ENCODE measurements at regions not wholly inside any gene's neighbourhood (a gene's known extent, or its start where the extent isn't known, plus 50 kb on each side); places are given as distances from the start of the nearest gene placed in this dataset.
"Not testable (repeated sequence)": the region's sequence is repeated elsewhere in the genome, so short reads cannot be mapped to it uniquely, and the experiment has no call there.

GRCh38 chr3:106025151-106025722 is 156.4 kb upstream of the CBLB start:
- FAIRE-seq, result no peak

- no peak for FAIRE-seq
These were observed 161.3 kb upstream of the CBLB start for GRCh38 chr3:106029954-106030626.

GRCh38 chr3:106030627-106030963 is 161.8 kb upstream of the CBLB start:
- no peak for FAIRE-seq

- no peak for FAIRE-seq
These were observed 163.7 kb upstream of the CBLB start for GRCh38 chr3:106032479-106032878.

- no peak for FAIRE-seq
These were observed 164.8 kb upstream of the CBLB start for GRCh38 chr3:106033654-106034053.

DNA sequence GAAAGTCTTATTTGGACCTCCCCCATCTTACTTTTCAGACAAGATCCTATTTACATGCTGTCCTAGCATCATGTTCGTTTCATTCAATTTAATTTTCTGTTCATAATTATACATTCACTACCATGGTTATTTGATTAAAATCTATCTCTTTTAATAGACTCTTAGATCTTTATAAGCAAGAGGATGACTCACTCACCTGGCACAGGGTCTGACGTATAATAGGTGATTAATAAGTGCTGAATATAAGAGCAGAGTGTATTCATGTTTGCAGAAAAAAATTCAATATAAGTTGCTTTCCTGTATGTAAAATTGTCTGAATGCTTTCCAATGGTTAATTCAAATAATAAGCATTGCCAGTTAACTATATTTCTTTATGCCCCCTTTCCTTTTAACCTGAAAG is 165.5 kb upstream of the CBLB start:
- FAIRE-seq, result no peak

DNA sequence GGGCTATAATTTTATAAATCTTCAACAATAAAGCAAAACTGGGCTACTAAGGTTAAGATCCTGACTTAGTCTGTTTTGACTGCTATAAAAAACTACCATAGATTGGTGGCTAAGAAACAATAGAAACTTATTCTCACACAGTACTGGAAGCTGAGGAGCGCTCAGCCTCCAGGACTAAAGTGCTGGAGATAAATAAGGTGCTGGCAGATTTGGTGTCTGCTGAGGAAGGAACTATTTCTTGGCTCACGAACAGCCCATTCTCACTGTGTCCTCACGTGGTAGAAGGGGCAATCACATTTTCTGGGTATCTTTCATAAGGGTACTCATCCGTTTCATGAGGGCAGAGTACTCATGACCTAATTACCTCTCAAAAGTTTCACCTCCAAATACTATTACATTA is 166.8 kb upstream of the CBLB start:
- FAIRE-seq, result no peak

GRCh38 chr3:106036696-106037095 is 167.9 kb upstream of the CBLB start:
- no peak for FAIRE-seq

DNA sequence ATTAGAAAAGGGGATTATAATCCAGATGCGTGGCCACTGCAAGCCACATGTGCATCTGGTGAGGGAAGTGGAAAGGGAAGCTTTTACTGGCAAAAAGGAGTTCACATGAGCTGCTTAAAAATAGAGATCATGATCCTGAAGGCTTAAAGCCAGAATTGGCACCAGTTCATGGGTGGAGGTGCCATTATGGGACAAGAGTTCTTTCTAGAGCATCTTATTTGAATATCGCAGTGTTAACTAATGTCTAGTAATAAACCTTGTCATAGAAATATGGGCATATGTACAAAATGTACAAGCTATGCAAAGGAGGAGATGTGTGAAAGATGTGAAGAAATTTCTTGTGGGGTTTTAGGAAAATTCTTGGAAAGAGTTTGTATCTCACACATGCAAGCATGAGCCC is 178.4 kb upstream of the CBLB start:
- FAIRE-seq, result no peak

DNA sequence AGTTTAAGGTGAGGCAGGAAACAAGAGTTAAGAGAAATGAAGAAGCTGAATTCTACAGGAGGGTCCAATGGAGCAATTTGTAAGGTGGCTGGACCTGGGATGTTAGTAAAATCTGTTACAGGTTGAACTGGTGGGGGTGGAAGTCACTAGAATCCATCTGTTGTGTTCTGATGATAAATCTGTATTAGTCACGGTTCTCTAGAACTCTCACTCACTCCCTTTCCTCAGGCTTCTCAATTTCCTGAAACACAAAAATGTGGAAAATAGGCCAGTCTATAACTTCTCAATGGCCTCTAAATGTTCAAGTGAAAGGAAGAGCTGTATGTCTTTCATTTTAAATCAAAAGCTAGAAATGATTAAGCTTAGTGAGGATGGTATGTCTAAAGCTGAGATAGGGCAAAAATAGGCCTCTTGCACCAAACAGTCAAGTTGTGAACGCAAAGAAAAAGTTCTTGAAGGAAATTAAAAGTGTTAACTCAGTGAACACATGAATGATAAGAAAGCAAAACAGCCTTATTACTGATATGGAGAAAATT is 180.2 kb upstream of the CBLB start:
- no peak for FAIRE-seq

DNA sequence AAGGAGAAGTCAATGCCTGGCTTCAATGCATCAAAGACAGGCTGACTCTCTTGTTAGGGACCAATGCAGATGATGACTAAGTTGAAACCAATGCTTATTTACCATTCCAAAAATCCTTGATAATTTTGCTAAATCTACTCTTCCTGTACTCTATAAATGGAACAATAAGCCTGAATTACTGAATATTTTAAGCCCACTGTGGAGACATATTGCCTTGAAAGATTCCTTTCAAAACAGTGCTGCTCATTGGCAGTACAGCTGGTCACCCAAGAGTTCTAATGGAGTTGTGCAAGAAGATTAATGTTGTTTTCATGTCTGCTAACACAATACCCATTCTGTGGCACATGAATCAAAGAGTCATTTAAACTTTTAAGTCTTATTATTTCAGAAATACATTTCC is 181.0 kb upstream of the CBLB start:
- no peak for FAIRE-seq

- no peak for FAIRE-seq
These were observed 188.1 kb upstream of the CBLB start for GRCh38 chr3:106056931-106057330.

- FAIRE-seq, result no peak
These were observed 189.7 kb upstream of the CBLB start for GRCh38 chr3:106058475-106058874.

- no peak for FAIRE-seq
These were observed 191.2 kb upstream of the CBLB start for GRCh38 chr3:106059953-106060517.

GRCh38 chr3:106063909-106064308 is 195.1 kb upstream of the CBLB start:
- FAIRE-seq, result peak; percentile 15

DNA sequence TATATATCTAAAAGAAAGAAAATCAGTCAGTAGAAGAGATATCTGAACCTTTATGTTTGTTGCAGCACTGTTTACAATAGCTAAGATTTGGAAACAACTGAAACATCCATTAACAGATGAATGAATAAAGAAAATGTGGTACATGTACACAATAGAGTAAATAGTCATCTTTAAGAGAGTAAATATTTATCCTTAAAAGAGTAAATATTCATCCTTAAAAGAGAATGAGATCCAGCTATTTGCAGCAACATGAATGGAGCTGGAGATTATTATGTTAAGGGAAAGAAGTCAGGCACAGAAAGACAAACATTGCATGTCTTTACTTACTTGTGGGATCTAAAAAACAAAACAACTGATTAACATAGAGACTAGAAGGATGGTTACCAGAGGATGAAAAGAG is 197.0 kb upstream of the CBLB start:
- peak; percentile 94 for FAIRE-seq

- FAIRE-seq, result no peak
These were observed 198.9 kb upstream of the CBLB start for GRCh38 chr3:106067711-106068110.

GRCh38 chr3:106068381-106068780 is 199.6 kb upstream of the CBLB start:
- FAIRE-seq, result no peak

GRCh38 chr3:106068795-106069194 is 200.0 kb upstream of the CBLB start:
- no peak for FAIRE-seq

DNA sequence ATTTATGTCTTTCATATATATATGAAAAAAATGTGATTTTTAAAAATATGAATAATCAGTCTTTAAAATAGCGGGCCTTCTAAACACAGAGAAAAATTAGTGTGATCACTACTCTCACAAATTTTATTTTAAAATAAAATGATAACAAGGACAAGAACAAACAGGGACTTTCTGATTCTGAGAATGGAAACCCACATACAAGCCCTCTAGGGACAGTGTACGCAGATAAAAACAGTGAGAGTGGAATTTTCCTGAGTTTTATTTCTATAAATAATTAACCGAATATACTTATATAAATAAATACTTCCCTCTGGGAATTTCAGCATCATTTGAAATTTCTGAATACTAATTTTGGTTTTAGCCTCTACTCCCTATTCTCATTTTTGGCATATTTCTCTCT is 201.4 kb upstream of the CBLB start:
- FAIRE-seq, result no peak

DNA sequence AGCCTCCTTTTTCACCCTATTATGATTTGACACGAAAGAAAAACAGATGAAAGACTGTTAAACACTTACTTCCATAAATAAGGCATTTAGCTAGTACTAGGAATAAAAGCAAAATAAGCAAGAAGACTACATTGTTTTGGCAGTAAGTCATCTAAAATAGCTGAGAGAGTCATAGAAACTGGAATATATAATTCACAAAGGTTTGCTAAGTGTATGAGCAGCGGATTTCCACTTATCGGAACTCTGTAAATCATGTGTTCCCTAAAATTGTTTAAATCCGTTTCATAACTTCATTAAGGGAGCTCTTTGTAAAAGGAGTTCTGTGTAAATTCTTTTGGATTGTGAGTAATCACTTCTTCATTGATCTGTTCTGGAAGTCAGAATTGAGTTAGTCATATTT is 202.5 kb upstream of the CBLB start:
- FAIRE-seq, result no peak

- FAIRE-seq, result peak; percentile 74
These were observed 203.8 kb upstream of the CBLB start for GRCh38 chr3:106072596-106072995.

DNA sequence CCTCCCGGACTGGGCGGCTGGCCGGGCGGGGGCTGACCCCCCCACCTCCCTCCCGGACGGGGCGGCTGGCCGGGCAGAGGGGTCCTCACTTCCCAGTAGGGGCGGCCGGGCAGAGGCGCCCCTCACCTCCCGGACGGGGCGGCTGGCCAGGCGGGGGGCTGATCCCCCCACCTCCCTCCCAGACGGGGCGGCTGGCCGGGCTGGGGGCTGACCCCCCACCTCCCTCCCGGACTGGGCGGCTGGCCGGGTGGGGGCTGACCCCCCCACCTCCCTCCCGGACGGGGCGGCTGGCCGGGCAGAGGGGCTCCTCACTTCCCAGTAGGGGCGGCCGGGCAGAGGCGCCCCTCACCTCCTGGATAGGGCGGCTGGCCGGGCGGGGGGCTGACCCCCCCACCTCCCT is 205.0 kb upstream of the CBLB start:
- not testable (repeated sequence) for FAIRE-seq

DNA sequence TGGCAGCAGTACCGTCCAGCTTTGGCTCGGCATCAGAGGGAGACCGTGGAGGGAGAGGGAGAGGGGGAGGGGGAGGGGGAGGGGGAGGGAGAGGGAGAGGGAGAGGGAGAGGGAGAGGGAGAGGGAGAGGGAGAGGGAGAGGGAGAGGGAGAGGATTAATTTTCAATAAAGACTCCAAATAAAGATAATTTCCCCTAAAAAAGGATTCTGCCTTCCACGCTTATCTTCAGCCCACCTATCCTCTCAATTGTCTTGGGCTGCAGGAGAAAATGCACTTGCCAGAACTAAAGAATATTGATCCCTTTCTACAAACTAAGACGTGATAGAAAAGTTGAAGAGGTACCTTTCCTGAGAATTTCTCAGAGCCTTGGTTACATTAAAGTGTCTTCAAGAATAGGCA is 206.9 kb upstream of the CBLB start:
- FAIRE-seq, result not testable (repeated sequence)

- no peak for FAIRE-seq
These were observed 209.8 kb upstream of the CBLB start for GRCh38 chr3:106078635-106079034.

Measured in endometrium (tissue), 2 donors.